GM23338 (cell line): ENCODE measurements at regions not wholly inside any gene's neighbourhood (a gene's known extent, or its start where the extent isn't known, plus 50 kb on each side); places are given as distances from the start of the nearest gene placed in this dataset.

ENCODE experiments used
- ATAC-seq: fragments of 200-7000 bp; cut with Tn5 transposase; 3 replicates; pipeline ENCODE4 v1.9.1; 2020
- DNase-seq: peaks from one replicate; pipeline ENCODE4 v3.0.0-alpha.2; 2015; ENCODE audit warnings: low spot score
- H2AFZ ChIP-seq: fragments of 200-600 bp; sonication (generic); 2 replicates; pipeline ENCODE4 v1.8.0; 2016; ENCODE audit warnings: antibody characterized with exemption, mild to moderate bottlenecking, moderate library complexity
- H3F3A ChIP-seq: fragments of 200-600 bp; sonication (generic); replicated peaks from 2 replicates; pipeline ENCODE4 v1.8.0; 2017; ENCODE audit warnings: antibody characterized with exemption, mixed run types, low read depth
- H3K27ac ChIP-seq: fragments of 200-600 bp; sonication (generic); 2 replicates; pipeline ENCODE4 v1.6.1; 2016; ENCODE audit warnings: low read depth
- H3K27me3 ChIP-seq: fragments of 200-600 bp; sonication (generic); 2 replicates; pipeline ENCODE4 v1.8.0; 2016; ENCODE audit warnings: mild to moderate bottlenecking, mixed run types, moderate library complexity; ENCODE audit not compliant: insufficient read depth
- H3K36me3 ChIP-seq: fragments of 200-600 bp; sonication (generic); 2 replicates; pipeline ENCODE4 v1.8.0; 2016; ENCODE audit warnings: mild to moderate bottlenecking; ENCODE audit not compliant: insufficient read depth
- H3K4me1 ChIP-seq: fragments of 200-600 bp; sonication (generic); 2 replicates; pipeline ENCODE4 v1.8.0; 2016; ENCODE audit warnings: mild to moderate bottlenecking, moderate library complexity; ENCODE audit not compliant: insufficient read depth
- H3K4me2 ChIP-seq: fragments of 200-600 bp; sonication (generic); 2 replicates; pipeline ENCODE4 v1.7.1; 2017; ENCODE audit warnings: mixed run types
- H3K4me3 ChIP-seq: fragments of 200-600 bp; sonication (generic); 2 replicates; pipeline ENCODE4 v1.6.1; 2016; ENCODE audit warnings: mixed run types
- H3K79me2 ChIP-seq: fragments of 200-600 bp; sonication (generic); replicated peaks from 2 replicates; pipeline ENCODE4 v1.8.0; 2017; ENCODE audit warnings: mild to moderate bottlenecking; ENCODE audit not compliant: insufficient read depth
- H3K9me2 ChIP-seq: fragments of 200-600 bp; sonication (generic); 2 replicates; pipeline ENCODE4 v1.8.0; 2017; ENCODE audit not compliant: insufficient read depth
- H4K20me1 ChIP-seq: fragments of 200-600 bp; sonication (generic); replicated peaks from 2 replicates; pipeline ENCODE4 v1.8.0; 2017; ENCODE audit warnings: mild to moderate bottlenecking; ENCODE audit not compliant: insufficient read depth
- H3K27ac Mint-ChIP-seq: 2 replicates; pipeline ENCODE4 v1.8.0; 2020; ENCODE audit warnings: inconsistent platforms, mild to moderate bottlenecking, moderate library complexity, mixed read lengths
- H3K27me3 Mint-ChIP-seq: 3 replicates; pipeline ENCODE4 v1.8.0; 2022; ENCODE audit warnings: low read depth, mild to moderate bottlenecking, moderate library complexity, mixed read lengths, inconsistent platforms; ENCODE audit not compliant: insufficient read depth, poor library complexity
- H3K36me3 Mint-ChIP-seq: 3 replicates; pipeline ENCODE4 v1.8.0; 2021; ENCODE audit warnings: low read depth, mild to moderate bottlenecking, inconsistent platforms, moderate library complexity, mixed read lengths
- H3K4me1 Mint-ChIP-seq: 3 replicates; pipeline ENCODE4 v1.8.0; 2020; ENCODE audit warnings: mild to moderate bottlenecking, inconsistent platforms, mixed read lengths
- H3K4me3 Mint-ChIP-seq: 3 replicates; pipeline ENCODE4 v1.8.0; 2021; ENCODE audit warnings: moderate library complexity, mild to moderate bottlenecking, inconsistent platforms, mixed read lengths
- H3K9me3 Mint-ChIP-seq: 3 replicates; pipeline ENCODE4 v1.8.0; 2020; ENCODE audit warnings: moderate library complexity, mild to moderate bottlenecking, inconsistent platforms, mixed read lengths
- CREB1 ChIP-seq: fragments of 250-450 bp; sonication (Bioruptor Pico); IDR thresholded peaks from 2 replicates; pipeline ENCODE4 v1.5.0; 2020; ENCODE audit warnings: low read depth, mild to moderate bottlenecking, moderate library complexity
- EZH2 ChIP-seq: fragments of 200-600 bp; sonication (generic); IDR thresholded peaks from one replicate; pipeline ENCODE4 v1.8.0; 2017; ENCODE audit warnings: antibody characterized with exemption, mild to moderate bottlenecking, low read depth; ENCODE audit not compliant: unreplicated experiment
- EZH2phosphoT487 ChIP-seq: fragments of 200-600 bp; sonication (generic); IDR thresholded peaks from one replicate; pipeline ENCODE4 v1.8.1; 2018; ENCODE audit warnings: antibody characterized with exemption; ENCODE audit not compliant: unreplicated experiment
- JUNB ChIP-seq: IDR thresholded peaks from one replicate; pipeline ENCODE4 v1.6.1; 2016; ENCODE audit warnings: antibody characterized with exemption; ENCODE audit not compliant: unreplicated experiment
- NANOG ChIP-seq: IDR thresholded peaks from 2 replicates; pipeline ENCODE4 v1.6.1; 2016; ENCODE audit warnings: antibody characterized with exemption, borderline replicate concordance
- POLR2AphosphoS5 ChIP-seq: IDR thresholded peaks from 2 replicates; pipeline ENCODE4 v1.6.1; 2016; ENCODE audit warnings: antibody characterized with exemption, low read depth
- STAT1 ChIP-seq: IDR thresholded peaks from one replicate; pipeline ENCODE4 v1.6.1; 2016; ENCODE audit warnings: antibody characterized with exemption; ENCODE audit not compliant: unreplicated experiment
- ZNF114 ChIP-seq: fragments of 250-450 bp; sonication (Bioruptor Pico); IDR thresholded peaks from 2 replicates; pipeline ENCODE4 v1.5.0; 2020; ENCODE audit warnings: mild to moderate bottlenecking, moderate library complexity
- ZNF331 ChIP-seq: fragments of 250-450 bp; sonication (Bioruptor Pico); IDR thresholded peaks from 2 replicates; pipeline ENCODE4 v1.5.0; 2020; ENCODE audit warnings: low read depth, mild to moderate bottlenecking, moderate library complexity
- TF ChIP-seq, protein P1 (sequence below): IDR thresholded peaks from one replicate; pipeline ENCODE4 v1.6.1; 2018; ENCODE audit warnings: antibody characterized with exemption; ENCODE audit not compliant: unreplicated experiment
- TF ChIP-seq, protein P2 (sequence below), 2 experiments: fragments of 200-600 bp in 1 of 2; sonication (generic) in 1 of 2; conservative IDR thresholded peaks; 2 replicates each; pipeline versions ENCODE4 v1.5.1 to v1.6.1; 2016 to 2017; ENCODE audit warnings: antibody characterized with exemption in 2 of 2, low read depth in 2 of 2, mild to moderate bottlenecking in 2 of 2, moderate library complexity in 1 of 2
- TF ChIP-seq, protein P3 (sequence below): IDR thresholded peaks from 2 replicates; pipeline ENCODE4 v1.6.1; 2016; ENCODE audit warnings: antibody characterized with exemption
- TF ChIP-seq, protein P4 (sequence below): fragments of 250-450 bp; sonication (Bioruptor Pico); IDR thresholded peaks from 2 replicates; pipeline ENCODE4 v1.5.0; 2020; ENCODE audit warnings: mild to moderate bottlenecking, moderate library complexity

DNA sequence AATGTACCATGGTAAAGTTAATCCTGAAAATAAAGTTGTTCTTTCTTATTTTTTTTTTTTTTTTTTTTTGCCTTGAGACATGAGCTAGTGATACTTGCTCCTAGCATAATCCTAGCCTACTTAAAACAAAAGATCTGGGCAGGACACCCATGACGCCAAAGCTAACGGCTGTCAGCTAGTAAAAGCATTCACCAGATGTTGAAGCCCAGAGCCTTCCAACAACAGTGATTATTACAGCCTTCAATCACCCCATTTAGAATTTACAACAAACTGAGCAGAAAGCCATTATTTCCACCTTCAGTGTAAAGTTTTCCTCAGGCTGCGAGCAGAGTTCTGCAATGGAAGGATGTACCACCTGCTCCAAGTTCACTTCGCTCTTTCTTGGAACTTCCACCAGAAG lies 259.5 kb downstream of the SP3 start:
- H3K4me1 Mint-ChIP-seq: peaks cover 6% of the 10 kb centered on the region; the same call in 2 of the 3 replicates
- no peak for DNase-seq

More for the DNA sequence above, 259.5 kb downstream of the SP3 start:
- Histone ChIP-seq H3K4me3 (no peak overlapping the region), H3K4me1 (0 out of 2 replicates have a peak, but pooled peaks cover 3% of the 10 kb centered on the region), H4K20me1 (no peaks in the 10 kb centered on the region), H3K27ac (no peak overlapping the region), H3K4me2 (no peak overlapping the region), H3K79me2 (no peaks in the 10 kb centered on the region), H3K27me3 (no peaks in the 10 kb centered on the region), H3K36me3 (no peaks in the 10 kb centered on the region; the same call in 1 of the 2 replicates), H2AFZ (no peak overlapping the region), H3F3A (no peaks in the 10 kb centered on the region), H3K9me2 (no peaks in the 10 kb centered on the region)
- H3K27ac Mint-ChIP-seq: no peak overlapping the region
- TF ChIP-seq POLR2AphosphoS5 (no peak), ZNF331 (no peak), EZH2phosphoT487 (no peak), STAT1 (no peak), EZH2 (no peak), JUNB (no peak), CREB1 (CRISPR knock-in tag) (no peak), NANOG (no peak), ZNF114 (CRISPR knock-in tag) (no peak)
- TF ChIP-seq, protein P1, sequence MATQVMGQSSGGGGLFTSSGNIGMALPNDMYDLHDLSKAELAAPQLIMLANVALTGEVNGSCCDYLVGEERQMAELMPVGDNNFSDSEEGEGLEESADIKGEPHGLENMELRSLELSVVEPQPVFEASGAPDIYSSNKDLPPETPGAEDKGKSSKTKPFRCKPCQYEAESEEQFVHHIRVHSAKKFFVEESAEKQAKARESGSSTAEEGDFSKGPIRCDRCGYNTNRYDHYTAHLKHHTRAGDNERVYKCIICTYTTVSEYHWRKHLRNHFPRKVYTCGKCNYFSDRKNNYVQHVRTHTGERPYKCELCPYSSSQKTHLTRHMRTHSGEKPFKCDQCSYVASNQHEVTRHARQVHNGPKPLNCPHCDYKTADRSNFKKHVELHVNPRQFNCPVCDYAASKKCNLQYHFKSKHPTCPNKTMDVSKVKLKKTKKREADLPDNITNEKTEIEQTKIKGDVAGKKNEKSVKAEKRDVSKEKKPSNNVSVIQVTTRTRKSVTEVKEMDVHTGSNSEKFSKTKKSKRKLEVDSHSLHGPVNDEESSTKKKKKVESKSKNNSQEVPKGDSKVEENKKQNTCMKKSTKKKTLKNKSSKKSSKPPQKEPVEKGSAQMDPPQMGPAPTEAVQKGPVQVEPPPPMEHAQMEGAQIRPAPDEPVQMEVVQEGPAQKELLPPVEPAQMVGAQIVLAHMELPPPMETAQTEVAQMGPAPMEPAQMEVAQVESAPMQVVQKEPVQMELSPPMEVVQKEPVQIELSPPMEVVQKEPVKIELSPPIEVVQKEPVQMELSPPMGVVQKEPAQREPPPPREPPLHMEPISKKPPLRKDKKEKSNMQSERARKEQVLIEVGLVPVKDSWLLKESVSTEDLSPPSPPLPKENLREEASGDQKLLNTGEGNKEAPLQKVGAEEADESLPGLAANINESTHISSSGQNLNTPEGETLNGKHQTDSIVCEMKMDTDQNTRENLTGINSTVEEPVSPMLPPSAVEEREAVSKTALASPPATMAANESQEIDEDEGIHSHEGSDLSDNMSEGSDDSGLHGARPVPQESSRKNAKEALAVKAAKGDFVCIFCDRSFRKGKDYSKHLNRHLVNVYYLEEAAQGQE: no peak
- TF ChIP-seq, protein P2, sequence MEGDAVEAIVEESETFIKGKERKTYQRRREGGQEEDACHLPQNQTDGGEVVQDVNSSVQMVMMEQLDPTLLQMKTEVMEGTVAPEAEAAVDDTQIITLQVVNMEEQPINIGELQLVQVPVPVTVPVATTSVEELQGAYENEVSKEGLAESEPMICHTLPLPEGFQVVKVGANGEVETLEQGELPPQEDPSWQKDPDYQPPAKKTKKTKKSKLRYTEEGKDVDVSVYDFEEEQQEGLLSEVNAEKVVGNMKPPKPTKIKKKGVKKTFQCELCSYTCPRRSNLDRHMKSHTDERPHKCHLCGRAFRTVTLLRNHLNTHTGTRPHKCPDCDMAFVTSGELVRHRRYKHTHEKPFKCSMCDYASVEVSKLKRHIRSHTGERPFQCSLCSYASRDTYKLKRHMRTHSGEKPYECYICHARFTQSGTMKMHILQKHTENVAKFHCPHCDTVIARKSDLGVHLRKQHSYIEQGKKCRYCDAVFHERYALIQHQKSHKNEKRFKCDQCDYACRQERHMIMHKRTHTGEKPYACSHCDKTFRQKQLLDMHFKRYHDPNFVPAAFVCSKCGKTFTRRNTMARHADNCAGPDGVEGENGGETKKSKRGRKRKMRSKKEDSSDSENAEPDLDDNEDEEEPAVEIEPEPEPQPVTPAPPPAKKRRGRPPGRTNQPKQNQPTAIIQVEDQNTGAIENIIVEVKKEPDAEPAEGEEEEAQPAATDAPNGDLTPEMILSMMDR (conservative IDR thresholded peaks at IDR 0.05; ENCODE audit: low read depth in 2 of 2): no peak
- TF ChIP-seq, protein P3, sequence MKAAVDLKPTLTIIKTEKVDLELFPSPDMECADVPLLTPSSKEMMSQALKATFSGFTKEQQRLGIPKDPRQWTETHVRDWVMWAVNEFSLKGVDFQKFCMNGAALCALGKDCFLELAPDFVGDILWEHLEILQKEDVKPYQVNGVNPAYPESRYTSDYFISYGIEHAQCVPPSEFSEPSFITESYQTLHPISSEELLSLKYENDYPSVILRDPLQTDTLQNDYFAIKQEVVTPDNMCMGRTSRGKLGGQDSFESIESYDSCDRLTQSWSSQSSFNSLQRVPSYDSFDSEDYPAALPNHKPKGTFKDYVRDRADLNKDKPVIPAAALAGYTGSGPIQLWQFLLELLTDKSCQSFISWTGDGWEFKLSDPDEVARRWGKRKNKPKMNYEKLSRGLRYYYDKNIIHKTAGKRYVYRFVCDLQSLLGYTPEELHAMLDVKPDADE: no peak
- TF ChIP-seq, protein P4, sequence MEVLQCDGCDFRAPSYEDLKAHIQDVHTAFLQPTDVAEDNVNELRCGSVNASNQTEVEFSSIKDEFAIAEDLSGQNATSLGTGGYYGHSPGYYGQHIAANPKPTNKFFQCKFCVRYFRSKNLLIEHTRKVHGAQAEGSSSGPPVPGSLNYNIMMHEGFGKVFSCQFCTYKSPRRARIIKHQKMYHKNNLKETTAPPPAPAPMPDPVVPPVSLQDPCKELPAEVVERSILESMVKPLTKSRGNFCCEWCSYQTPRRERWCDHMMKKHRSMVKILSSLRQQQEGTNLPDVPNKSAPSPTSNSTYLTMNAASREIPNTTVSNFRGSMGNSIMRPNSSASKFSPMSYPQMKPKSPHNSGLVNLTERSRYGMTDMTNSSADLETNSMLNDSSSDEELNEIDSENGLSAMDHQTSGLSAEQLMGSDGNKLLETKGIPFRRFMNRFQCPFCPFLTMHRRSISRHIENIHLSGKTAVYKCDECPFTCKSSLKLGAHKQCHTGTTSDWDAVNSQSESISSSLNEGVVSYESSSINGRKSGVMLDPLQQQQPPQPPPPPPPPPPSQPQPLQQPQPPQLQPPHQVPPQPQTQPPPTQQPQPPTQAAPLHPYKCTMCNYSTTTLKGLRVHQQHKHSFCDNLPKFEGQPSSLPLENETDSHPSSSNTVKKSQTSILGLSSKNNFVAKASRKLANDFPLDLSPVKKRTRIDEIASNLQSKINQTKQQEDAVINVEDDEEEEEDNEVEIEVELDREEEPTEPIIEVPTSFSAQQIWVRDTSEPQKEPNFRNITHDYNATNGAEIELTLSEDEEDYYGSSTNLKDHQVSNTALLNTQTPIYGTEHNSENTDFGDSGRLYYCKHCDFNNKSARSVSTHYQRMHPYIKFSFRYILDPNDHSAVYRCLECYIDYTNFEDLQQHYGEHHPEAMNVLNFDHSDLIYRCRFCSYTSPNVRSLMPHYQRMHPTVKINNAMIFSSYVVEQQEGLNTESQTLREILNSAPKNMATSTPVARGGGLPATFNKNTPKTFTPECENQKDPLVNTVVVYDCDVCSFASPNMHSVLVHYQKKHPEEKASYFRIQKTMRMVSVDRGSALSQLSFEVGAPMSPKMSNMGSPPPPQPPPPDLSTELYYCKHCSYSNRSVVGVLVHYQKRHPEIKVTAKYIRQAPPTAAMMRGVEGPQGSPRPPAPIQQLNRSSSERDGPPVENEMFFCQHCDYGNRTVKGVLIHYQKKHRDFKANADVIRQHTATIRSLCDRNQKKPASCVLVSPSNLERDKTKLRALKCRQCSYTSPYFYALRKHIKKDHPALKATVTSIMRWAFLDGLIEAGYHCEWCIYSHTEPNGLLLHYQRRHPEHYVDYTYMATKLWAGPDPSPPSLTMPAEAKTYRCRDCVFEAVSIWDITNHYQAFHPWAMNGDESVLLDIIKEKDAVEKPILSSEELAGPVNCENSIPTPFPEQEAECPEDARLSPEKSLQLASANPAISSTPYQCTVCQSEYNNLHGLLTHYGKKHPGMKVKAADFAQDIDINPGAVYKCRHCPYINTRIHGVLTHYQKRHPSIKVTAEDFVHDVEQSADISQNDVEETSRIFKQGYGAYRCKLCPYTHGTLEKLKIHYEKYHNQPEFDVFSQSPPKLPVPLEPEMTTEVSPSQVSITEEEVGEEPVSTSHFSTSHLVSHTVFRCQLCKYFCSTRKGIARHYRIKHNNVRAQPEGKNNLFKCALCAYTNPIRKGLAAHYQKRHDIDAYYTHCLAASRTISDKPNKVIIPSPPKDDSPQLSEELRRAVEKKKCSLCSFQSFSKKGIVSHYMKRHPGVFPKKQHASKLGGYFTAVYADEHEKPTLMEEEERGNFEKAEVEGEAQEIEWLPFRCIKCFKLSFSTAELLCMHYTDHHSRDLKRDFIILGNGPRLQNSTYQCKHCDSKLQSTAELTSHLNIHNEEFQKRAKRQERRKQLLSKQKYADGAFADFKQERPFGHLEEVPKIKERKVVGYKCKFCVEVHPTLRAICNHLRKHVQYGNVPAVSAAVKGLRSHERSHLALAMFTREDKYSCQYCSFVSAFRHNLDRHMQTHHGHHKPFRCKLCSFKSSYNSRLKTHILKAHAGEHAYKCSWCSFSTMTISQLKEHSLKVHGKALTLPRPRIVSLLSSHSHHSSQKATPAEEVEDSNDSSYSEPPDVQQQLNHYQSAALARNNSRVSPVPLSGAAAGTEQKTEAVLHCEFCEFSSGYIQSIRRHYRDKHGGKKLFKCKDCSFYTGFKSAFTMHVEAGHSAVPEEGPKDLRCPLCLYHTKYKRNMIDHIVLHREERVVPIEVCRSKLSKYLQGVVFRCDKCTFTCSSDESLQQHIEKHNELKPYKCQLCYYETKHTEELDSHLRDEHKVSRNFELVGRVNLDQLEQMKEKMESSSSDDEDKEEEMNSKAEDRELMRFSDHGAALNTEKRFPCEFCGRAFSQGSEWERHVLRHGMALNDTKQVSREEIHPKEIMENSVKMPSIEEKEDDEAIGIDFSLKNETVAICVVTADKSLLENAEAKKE (CRISPR knock-in tag): no peak
- no peaks in the 10 kb centered on the region for H3K36me3 Mint-ChIP-seq
- no peaks in the 10 kb centered on the region for H3K27me3 Mint-ChIP-seq
- H3K9me3 Mint-ChIP-seq: no peaks in the 10 kb centered on the region
- no peak for ATAC-seq
- H3K4me3 Mint-ChIP-seq: no peak overlapping the region
